ENCODE measurements at regions not wholly inside any gene's neighbourhood (a gene's known extent, or its start where the extent isn't known, plus 50 kb on each side); places are given as distances from the start of the nearest gene placed in this dataset.
"Not testable (repeated sequence)": the region's sequence is repeated elsewhere in the genome, so short reads cannot be mapped to it uniquely, and the experiment has no call there.

DNA sequence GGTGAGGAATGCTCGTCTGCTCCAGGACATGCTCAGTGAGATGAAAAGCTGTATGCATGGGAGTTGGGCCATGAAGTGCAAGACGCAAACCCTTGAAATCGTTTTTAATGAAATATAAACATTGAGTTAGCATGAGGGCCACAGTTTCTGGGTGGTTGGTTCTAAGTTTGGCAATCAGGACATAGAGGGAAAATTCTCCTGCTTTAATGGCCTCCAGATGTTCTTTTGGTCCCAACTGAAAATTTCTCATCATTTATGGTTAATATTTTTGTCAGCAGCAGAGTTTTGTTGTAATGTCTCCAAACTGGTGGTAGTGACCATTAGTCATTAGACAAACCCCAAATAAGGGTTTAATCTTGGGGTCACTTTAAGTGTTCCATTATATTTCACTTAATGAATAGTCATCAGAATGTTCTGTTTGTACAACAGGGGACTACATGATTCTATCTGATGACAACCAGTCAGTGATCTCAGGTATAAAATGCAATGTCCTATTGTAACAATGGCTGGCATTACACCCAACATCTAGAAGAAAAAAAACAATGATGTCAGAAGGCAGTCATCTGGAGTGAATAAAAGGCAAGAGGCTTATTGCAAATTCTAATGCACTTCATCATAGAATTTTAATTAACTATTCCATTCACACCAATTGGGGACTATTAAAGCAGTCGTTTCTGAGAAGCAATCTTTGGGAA lies 197.4 kb downstream of the JCAD start:
- H3K9me3 Mint-ChIP-seq, result no peaks in the 10 kb centered on the region
- DNase-seq (no peak), ATAC-seq (no peak)
- no peak overlapping the region for H3K4me3 Mint-ChIP-seq
- H3K36me3 Mint-ChIP-seq (ENCODE audit: insufficient read depth), result no peaks in the 10 kb centered on the region
- no peaks in the 10 kb centered on the region for H3K4me1 Mint-ChIP-seq (ENCODE audit: low read depth)
- H3K27me3 Mint-ChIP-seq (ENCODE audit: low read depth), result peaks cover 14% of the 10 kb centered on the region

DNA sequence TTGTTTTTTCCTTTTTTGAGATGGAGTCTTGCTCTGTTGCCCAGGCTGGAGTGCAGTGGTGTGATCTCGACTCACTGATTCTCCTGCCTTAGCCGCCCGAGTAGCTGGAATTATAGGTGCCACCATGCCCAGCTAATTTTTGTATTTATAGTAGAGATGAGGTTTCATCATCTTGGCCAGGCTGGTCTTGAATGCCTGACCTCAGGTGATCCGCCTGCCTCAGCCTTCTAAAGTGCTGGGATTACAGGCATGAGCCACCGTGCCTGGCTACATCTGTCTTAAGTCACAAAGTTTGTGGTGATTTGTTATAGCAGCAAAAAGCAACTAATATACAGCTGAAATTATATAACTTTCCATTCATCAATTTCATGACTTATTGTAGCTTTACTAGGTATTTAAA lies 198.2 kb downstream of the JCAD start:
- not testable (repeated sequence) for DNase-seq; H3K36me3 Mint-ChIP-seq (ENCODE audit: insufficient read depth); H3K9me3 Mint-ChIP-seq; ATAC-seq; H3K4me1 Mint-ChIP-seq (ENCODE audit: low read depth); H3K4me3 Mint-ChIP-seq
- H3K27me3 Mint-ChIP-seq (ENCODE audit: low read depth), result peaks cover 14% of the 10 kb centered on the region

DNA sequence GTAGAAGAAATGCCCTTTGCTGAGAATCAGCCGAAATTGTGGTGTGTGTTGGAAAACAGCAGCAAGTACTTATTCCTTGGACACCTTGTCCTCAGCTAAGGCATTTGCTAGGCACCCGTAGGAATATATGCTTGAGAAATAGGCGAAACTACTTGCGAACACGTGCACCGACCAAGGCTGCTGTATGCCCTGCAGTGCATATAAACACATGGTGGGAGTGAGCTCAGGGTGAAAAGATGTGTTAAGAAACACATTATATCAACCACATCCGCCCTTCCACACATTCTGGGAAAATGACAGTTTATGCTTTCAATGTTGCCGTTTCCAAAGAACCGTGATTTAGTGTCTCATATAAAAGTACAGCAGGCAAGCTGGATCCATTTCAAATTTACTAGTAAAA lies 199.2 kb downstream of the JCAD start:
- Mint-ChIP-seq H3K9me3 (no peaks in the 10 kb centered on the region), H3K4me3 (no peak overlapping the region), H3K27me3 (ENCODE audit: low read depth) (peaks cover 14% of the 10 kb centered on the region), H3K4me1 (ENCODE audit: low read depth) (no peaks in the 10 kb centered on the region), H3K36me3 (ENCODE audit: insufficient read depth) (no peaks in the 10 kb centered on the region)
- ATAC-seq (no peak), DNase-seq (no peak)

DNA sequence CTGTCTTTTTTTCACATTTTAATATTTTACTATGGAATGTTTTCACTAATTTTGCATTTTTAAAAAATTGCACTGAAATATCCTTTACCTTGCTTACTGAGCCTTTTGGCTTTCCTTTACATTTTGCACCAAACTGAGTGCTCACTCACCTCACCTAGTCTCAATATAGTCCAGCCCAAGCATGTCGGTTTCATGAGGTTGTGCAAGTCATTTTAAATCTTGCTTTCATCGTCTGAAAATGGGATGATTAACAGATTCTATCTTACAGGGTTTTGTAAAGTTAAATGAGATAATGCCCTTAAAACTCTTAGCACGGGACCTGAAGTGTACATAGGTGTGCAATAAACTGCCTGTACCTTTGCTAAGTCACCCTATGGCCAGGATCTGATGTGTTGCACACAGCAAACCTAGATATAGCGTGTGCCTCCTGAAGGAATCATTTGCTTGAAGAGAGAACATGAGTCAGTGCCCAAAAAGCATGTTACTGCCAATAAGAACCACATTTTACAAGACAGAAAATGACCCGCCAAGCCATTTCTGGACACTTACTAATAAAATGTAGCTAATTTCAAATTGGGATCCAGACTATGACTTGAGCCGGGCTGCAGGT lies 199.8 kb downstream of the JCAD start:
- DNase-seq (no peak), ATAC-seq (no peak)
- Mint-ChIP-seq H3K4me1 (ENCODE audit: low read depth) (no peaks in the 10 kb centered on the region), H3K27me3 (ENCODE audit: low read depth) (peaks cover 14% of the 10 kb centered on the region), H3K4me3 (no peak overlapping the region), H3K36me3 (ENCODE audit: insufficient read depth) (no peaks in the 10 kb centered on the region), H3K9me3 (no peaks in the 10 kb centered on the region)

DNA sequence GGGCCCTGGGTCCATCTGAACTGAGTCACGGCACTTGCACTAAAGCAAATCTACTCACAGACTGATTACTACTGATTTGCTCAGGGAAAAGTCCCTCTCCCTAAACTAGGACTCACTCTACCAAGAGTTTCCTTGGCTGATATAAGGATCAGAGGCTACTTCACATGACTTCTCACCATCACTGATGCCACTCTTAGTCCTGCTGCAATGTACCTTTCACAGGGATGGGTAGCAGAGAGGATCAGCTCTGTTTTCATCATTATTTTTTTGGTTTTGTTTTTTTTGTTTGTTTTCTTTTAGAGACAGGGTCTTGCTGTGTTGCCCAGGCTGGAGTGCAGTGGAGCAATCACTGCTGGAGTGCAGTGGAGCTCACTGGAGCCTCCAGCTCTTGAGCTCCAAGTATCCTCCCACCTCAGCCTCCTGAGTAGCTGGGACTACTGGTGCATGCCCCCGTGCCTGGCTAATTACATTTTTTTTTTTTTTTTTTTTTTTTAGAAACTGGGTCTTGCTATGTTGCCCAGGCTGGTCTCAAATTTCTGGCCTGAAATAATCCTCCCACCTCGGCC lies 200.6 kb downstream of the JCAD start:
- Mint-ChIP-seq H3K4me1 (ENCODE audit: low read depth) (no peaks in the 10 kb centered on the region), H3K4me3 (no peak overlapping the region), H3K9me3 (no peaks in the 10 kb centered on the region), H3K27me3 (ENCODE audit: low read depth) (peaks cover 12% of the 10 kb centered on the region), H3K36me3 (ENCODE audit: insufficient read depth) (no peaks in the 10 kb centered on the region)
- no peak for ATAC-seq
- no peak for DNase-seq

DNA sequence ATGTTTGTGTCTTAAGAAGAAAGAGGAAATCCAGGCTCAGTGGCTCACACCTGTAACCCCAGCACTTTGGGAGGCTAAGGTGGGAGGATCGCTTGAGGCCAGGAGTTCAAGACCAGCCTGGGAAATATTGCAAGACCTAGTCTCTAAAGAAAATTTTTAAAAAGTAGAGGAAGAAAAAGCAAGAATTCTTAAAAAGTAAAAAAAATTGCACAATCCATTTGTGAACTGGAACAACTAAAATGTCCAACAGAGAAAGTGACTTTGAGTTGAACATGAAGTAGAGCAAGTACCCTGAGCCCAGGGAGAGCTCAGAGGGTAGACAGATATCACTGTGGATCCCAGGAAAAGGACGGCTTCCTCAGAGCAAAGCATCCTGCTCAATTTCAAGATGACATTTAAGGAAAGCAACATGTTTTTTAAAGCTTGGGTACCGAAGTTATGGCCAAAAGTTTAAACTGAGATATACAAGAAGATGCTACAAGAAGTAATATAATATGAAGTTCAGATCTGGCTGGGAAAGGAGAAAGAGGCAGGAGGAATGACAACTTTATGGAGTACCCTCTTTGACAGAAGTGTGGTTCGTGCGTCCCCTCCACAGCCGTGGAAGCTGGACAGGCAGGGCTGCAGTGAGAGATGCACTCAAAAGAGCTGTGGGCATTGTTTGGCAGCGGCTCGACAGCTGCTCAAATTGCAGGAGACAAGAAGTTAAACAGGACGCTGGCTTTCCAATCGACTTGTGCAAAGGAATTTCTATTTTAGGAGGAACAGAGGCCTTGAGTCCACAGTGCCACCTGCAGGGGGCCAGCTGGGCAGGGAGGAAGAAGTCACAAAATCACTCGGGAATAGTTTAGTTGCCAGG lies 201.3 kb downstream of the JCAD start:
- Mint-ChIP-seq H3K4me3 (no peak overlapping the region), H3K4me1 (ENCODE audit: low read depth) (no peaks in the 10 kb centered on the region), H3K27me3 (ENCODE audit: low read depth) (peaks cover 15% of the 10 kb centered on the region), H3K9me3 (no peaks in the 10 kb centered on the region), H3K36me3 (ENCODE audit: insufficient read depth) (no peaks in the 10 kb centered on the region)
- DNase-seq (no peak), ATAC-seq (no peak)

DNA sequence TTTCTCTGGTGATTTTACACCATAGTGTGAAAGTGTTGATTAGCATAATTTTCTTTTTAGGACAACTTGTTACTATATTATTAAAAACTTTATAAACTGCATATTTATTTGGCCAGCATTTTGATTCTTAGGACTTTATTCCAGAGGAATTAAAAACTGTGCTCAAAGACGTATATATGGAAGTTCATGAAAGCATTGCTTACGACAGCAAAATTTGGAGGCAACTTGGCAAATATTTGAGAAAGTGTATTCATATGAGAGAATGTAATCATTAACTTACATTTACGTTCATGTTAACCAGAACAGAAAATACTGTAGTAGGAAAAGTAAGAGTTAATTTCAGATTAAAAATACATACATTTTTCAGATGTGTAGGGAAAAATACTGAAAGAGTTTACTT lies 203.1 kb downstream of the JCAD start:
- H3K9me3 Mint-ChIP-seq, result no peaks in the 10 kb centered on the region
- DNase-seq (no peak), ATAC-seq (no peak)
- H3K36me3 Mint-ChIP-seq (ENCODE audit: insufficient read depth), result no peaks in the 10 kb centered on the region
- peaks cover 16% of the 10 kb centered on the region for H3K27me3 Mint-ChIP-seq (ENCODE audit: low read depth)
- no peak overlapping the region for H3K4me3 Mint-ChIP-seq
- no peaks in the 10 kb centered on the region for H3K4me1 Mint-ChIP-seq (ENCODE audit: low read depth)

DNA sequence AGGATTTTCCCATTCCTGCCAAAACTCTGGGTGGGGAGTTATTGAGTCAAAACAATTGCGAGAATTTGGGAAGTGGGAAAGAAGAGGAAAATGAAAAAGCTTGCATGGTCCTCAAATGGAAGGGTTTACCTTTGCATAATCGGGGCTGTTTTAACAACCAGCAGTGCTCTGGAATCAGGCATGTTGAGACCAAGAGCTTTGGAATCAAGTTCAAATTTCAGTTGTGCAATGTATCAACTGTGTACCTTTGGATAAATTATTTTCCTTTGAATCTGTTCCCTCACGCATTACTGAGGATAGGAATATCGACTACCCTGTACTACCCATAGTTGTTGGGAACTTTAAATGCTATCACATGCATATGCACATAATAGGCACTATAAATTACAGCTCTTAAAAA lies 205.5 kb downstream of the JCAD start:
- H3K27me3 Mint-ChIP-seq (ENCODE audit: low read depth), result peaks cover 12% of the 10 kb centered on the region
- H3K4me1 Mint-ChIP-seq (ENCODE audit: low read depth), result no peaks in the 10 kb centered on the region
- no peaks in the 10 kb centered on the region for H3K9me3 Mint-ChIP-seq
- no peak for DNase-seq
- H3K36me3 Mint-ChIP-seq (ENCODE audit: insufficient read depth), result no peaks in the 10 kb centered on the region
- no peak for ATAC-seq
- no peak overlapping the region for H3K4me3 Mint-ChIP-seq

DNA sequence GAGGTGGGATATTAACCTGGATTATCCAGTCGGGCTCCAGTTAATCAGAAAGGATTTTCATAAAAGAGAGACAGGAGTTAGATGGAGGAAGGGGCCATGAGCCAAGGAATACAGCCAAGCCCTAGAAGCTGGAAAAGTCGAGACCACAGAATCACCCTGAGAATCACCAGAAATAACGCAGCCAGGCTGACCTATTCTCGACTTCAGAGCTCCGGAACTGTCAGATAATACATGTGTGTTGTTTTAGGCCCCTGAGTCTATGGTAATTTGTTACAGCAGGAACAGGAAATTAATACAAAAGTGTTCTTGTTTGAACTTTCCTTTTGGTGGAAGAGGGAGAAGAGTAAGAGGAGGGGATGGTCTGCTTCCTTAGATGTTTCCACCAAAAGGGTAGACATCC lies 208.1 kb downstream of the JCAD start:
- no peak for ATAC-seq
- Mint-ChIP-seq H3K4me3 (no peak overlapping the region), H3K27me3 (ENCODE audit: low read depth) (peaks cover 5% of the 10 kb centered on the region)

DNA sequence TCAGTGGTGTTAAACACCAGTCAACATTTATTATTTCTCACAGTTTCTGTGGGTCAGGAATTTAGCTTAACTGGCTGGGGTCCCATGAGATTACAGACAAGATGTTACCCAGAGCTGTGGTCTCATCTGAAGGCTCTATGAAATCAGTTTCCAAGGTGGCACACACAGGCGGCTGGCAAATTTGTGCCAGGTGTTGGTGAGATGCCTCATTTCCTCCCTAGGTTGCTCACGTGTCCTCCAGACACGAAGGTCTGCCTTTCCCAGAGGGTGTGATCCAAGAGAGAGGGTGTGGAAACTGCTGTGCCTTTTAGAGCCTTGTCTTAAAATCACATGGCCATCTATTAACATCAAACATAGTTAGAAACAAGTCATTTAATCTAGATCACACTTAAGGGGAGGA lies 209.0 kb downstream of the JCAD start:
- Mint-ChIP-seq H3K4me3 (no peak overlapping the region), H3K4me1 (ENCODE audit: low read depth) (no peaks in the 10 kb centered on the region), H3K9me3 (no peaks in the 10 kb centered on the region), H3K27me3 (ENCODE audit: low read depth) (peaks cover 7% of the 10 kb centered on the region), H3K36me3 (ENCODE audit: insufficient read depth) (no peaks in the 10 kb centered on the region)
- DNase-seq, result no peak
- ATAC-seq, result no peak

More for the DNA sequence above, 208.1 kb downstream of the JCAD start:
- no peak for DNase-seq
- Mint-ChIP-seq H3K4me1 (ENCODE audit: low read depth) (no peaks in the 10 kb centered on the region), H3K36me3 (ENCODE audit: insufficient read depth) (no peaks in the 10 kb centered on the region), H3K9me3 (no peaks in the 10 kb centered on the region)

DNA sequence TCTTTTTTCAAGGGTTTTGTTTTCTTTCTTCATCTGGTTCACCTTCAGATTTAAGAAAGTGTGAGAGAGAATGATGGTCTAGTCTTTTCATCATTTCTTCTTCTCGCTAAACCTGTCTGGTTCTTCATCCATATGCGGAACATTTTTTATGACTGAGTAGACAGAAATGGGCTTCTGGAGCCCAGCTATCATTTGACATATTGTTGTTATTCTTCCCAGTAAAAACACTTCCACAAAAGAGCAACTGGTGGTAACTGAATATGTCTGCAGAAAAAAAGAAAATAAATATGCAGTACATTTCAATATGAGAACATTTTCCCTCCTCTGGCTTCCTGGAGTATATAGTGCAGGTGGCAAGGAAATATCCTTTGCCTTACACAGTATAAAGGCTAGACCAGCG lies 209.5 kb downstream of the JCAD start:
- Mint-ChIP-seq H3K4me1 (ENCODE audit: low read depth) (no peaks in the 10 kb centered on the region), H3K27me3 (ENCODE audit: low read depth) (peaks cover 8% of the 10 kb centered on the region), H3K4me3 (no peak overlapping the region), H3K36me3 (ENCODE audit: insufficient read depth) (no peaks in the 10 kb centered on the region), H3K9me3 (no peaks in the 10 kb centered on the region)
- no peak for DNase-seq
- no peak for ATAC-seq

DNA sequence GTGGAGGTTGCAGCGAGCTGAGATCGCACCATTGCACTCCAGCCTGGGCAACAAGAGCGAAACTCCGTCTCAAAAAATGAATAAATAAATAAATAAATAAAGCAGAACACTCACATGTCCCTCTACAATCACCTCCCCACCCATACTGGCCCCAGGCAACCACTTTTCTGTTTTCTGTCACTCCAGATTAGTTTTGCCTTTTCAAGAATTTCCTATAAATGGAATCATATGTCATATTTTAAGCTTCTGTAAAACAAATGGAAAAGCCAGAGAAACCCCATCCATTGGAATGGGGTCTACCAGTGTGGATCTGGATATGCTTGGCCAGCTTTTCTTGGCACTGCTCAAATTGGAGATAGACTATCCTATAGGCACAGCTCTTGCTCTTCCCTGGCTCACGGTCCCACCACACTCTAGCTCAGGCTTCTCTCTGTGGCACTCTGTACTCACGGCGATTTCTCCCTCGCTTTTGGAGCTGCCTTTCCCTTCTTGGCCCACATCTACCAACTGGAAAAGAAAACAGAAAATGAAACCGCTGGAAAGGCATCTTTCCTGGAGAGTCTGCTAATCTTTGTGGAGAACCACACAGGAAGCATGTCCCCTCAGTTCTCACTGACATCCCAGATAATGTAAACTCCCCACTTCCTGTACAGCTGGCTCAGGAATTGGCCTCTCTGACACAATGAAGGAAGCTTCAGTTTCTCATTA lies 210.1 kb downstream of the JCAD start:
- Mint-ChIP-seq H3K4me3 (no peak overlapping the region), H3K27me3 (ENCODE audit: low read depth) (peaks cover 8% of the 10 kb centered on the region), H3K9me3 (no peaks in the 10 kb centered on the region), H3K4me1 (ENCODE audit: low read depth) (no peaks in the 10 kb centered on the region), H3K36me3 (ENCODE audit: insufficient read depth) (no peaks in the 10 kb centered on the region)
- ATAC-seq, result no peak
- no peak for DNase-seq

DNA sequence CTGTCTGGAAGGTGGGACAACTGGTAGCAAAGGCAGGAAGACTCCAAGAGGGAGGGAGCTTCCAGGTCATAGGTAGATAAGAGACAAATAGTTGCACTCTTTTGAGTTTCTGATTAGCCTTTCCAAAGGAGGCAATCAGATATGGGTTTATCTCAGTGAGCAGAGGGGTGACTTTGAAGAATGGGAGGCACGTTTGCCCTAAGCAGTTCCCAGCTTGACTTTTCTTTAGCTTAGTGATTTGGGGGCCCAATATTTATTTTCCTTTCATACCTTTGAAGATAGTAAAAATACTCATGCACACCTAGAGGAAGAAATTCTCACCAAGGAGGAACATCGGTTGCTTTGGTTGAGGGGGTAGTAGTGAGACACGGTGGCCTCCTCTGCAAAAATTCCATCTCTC lies 212.1 kb upstream of the SVIL start:
- Mint-ChIP-seq H3K36me3 (ENCODE audit: insufficient read depth) (no peaks in the 10 kb centered on the region), H3K4me1 (ENCODE audit: low read depth) (no peaks in the 10 kb centered on the region), H3K9me3 (no peaks in the 10 kb centered on the region), H3K27me3 (ENCODE audit: low read depth) (peaks cover 5% of the 10 kb centered on the region), H3K4me3 (no peak overlapping the region)
- DNase-seq (no peak), ATAC-seq (no peak)

DNA sequence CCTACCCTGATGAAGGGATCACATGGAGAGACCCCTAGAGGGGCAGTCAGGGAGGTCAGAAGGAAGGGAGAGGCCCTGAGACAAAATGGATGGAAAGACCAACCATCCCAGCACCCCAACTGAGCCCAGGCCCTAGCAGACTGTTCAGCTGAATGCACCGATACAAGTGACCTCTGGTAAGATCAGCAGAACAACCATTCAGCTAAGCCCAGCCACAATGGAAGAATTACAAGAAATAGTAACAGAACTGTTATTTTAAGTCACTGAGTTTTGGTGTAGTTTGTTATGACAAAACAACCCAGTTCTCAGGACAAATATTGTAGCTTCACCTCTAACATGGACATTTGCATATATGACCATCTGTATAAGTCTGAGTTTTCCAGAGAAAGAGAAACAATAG lies 210.4 kb upstream of the SVIL start:
- DNase-seq (no peak), ATAC-seq (no peak)
- Mint-ChIP-seq H3K4me3 (no peak overlapping the region), H3K36me3 (ENCODE audit: insufficient read depth) (no peaks in the 10 kb centered on the region), H3K4me1 (ENCODE audit: low read depth) (no peaks in the 10 kb centered on the region), H3K27me3 (ENCODE audit: low read depth) (peaks cover 3% of the 10 kb centered on the region), H3K9me3 (no peaks in the 10 kb centered on the region)

Measured in activated T-cell treated with anti-CD3 and anti-CD28 coated beads, Interleukin-2, amount 50 U/mL, for 4 hours (primary cell).